ENCODE measurements at regions not wholly inside any gene's neighbourhood (a gene's known extent, or its start where the extent isn't known, plus 50 kb on each side); places are given as distances from the start of the nearest gene placed in this dataset.
A peak's percentile ranks its signal among the peaks of the same experiment; 100 is the strongest.

DNA sequence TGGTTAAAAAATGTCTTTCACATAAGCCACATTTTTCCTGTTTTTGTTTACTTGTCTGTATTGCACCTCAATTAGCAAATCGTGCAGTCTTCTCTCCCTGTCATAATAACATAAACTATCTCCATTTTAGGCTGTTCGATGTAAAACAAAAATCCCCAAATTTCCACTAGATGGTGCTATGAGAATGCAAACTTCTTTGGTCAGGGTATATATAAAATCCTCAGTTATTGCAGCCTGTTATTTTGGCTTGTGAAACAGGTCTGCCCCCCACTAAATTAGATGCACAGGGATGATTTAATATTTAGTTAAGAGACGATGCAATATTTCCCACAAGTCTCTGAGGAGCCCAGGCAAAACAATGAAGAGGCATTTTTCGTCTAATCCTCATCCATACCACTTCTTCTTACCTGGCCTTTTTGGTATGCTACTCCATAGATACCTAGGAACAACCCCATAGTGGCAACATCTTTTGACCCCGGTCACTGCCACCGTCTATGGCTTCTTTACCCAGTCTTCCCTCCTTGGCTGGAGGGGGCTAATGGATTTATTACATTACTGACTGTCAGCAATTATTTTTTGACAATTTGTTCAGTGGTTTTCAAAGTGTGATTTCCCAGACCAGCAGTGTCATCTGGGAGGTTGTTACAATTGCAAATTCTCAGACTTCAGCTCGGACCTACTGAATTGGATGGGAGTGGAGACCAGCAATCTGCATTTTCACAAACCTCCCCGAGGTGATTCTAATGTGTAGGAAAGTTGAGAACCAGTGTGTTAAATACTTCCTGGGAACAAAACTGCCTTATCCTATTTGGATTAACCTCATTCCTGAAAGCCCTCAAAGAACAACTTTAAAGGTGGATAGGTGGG is 117.4 kb upstream of the CWC22 start:
- peak; percentile 28 to 65 for DNase-seq

DNA sequence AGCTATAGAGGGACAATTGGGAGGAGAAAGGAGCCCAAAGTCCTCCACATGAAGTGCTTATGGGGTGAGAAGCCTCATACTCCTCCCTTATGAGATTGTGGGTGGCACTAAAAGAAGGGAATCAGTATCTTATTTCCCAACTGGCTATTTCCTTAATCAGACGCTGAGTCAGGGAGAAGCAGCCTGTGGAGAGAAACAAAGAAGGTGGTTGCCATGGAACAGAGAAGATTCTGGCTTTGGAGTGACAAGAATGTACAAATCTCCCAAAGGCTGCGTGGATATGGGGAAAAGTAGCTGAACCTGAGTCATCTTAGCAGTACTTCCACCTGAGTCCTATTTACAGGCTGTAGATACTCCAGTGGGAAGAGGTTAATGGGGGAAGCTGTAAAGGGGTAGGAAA is 115.8 kb upstream of the CWC22 start:
- no peak for DNase-seq

DNA sequence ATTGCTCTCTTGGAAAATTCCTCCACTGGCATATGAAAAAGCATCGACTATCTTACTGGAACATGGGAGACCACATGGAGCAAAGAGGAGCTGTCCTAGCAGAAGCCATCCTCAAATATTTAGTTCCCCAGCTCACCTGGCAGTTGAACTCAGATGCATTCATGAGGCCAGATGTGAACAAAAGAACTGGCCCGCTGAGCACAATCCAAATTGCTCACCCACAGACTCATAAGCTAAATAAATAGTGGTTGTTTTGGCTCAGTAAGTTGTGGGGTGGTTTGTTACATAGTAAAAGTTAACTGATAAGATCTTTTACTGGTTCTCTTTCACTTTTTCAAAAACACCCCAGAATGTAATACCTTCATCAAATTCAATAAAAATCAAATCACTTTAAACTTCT is 108.6 kb upstream of the CWC22 start:
- DNase-seq = no peak

DNA sequence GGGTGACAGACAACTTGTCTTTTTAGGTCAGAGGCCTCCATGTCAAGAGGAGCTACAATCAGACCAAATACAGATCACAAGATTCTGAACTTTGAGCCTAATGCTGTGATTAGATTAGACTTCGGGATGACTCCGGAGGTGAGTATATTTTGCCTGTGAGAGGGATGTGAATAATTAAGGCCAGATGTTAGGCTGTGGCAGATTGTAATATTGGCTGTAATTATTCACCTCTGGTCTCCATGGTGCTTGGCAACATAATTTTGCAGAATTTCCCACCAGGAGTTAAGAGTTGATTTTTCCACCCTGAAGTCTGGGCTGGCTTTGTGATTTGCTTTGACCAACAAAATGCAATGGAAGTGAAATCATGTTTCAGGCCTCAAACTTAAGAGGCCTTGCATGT is 108.2 kb upstream of the CWC22 start:
- no peak for DNase-seq

DNA sequence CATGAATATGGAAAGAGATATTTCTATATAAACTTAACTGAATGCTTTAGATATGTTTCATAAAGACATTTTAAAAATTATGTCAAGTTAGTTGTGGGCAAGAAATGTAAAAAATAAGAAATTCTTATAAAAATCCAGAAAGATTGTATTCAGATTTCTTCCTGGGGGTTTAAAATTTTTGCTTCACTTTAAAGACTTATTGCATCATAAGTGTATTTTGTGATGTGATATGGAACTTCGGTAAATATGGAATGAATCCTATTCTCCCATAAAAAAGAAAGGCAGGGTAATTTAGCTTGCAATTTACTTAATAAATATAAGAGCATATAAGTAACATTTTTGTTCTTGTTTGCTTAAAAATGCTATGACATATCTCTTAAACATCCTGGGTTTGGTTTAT is 104.8 kb upstream of the CWC22 start:
- DNase-seq = no peak

DNA sequence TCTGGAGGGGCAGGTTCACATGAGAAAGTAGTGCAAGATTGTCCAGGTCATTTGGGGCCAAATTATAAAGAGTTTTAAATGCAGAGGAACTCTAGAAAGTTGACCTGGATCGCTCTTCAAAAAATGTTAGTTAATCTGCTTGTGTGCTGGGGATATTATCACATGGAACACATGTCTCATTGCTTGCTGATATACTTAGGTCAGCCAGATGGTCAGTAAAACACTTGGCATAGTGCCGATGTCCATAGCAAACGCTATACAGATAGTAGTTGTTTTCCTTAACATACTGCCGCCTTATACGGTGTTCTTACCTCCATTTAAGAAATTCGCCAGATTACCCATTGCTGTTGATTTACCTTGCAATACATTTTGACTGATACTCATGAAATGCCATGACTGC is 103.4 kb upstream of the CWC22 start:
- no peak for DNase-seq

DNA sequence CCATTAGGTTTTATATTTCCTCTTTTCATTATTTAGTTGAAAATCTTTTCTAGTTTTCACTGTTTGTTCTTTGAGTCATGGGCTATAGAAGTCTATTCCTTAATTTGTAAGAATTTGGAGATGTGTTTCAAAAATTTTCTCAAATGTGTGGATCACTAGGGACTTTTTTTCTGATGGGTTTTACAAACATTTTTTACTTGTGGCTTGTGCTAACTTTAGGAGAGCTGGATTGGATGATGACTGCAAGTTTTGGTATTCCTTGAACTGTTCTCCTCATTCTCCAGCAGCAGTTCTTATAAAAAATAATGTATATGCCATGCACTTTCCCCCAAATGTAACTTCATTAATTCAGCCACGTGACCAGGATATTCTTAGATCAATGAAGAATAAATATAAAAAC is 94.7 kb upstream of the CWC22 start:
- DNase-seq = no peak

DNA sequence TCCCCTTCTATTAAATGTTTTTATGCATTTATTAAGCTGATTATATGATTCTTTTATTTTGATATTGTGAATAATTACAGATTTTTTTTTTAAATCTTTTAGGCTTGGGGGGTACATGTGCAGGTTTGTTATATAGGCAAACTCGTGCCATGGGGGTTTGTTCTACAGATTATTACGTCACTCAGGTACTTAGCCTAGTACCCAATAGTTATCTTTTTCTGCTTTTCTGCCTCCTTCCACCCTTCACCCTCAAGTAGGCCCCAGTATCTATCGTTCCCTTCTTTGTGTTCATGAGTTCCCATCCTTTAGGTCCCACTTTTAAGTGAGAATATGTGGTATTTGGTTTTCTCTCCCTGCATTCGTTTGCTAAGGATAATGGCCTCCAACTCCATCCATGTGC is 92.2 kb upstream of the CWC22 start:
- DNase-seq = no peak

DNA sequence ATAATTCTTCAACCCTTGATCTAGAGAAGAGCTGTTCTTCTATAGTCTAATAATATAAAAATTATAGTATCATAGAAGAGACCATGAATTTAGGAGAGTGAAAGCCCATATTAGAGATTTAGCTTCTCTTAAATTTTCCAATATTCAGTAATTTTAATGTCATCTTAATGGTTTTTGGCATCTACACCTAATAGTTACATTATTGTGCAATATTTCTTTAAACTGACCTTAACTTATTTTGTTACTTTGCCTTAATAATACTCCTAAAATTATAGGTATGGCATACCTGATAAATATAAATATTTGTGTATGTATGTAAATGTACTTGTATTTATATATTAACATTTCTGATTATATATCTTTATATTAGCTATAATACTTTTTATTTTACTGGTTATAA is 78.0 kb upstream of the CWC22 start:
- DNase-seq = no peak

DNA sequence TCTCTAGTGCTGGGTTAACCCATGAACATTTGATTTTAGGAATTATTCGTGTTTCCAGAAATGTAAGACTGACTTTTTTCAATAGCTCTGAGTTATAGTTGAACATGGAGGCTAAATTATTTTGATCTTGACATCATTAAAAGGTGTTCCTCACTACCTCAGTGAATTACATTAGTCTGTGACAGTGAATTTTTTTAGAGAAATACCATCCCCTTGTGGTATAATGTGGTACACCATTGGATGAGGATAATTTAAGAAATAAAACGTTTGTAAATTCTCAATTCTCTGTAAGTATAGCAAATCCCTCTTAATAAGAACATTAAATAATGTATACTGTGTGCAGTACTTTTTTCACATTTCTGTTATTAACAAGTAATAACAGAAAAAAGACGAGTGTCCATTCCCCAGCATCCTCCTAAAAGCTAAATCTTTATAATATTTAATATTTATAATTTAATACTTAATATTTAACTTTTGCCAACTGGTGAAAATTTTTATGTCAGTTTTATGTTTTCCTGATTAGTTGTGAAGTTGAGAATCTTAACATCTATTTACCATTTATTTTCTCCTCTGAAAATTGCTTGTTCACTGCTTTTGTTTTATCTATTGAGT is 70.3 kb upstream of the CWC22 start:
- DNase-seq = no peak

DNA sequence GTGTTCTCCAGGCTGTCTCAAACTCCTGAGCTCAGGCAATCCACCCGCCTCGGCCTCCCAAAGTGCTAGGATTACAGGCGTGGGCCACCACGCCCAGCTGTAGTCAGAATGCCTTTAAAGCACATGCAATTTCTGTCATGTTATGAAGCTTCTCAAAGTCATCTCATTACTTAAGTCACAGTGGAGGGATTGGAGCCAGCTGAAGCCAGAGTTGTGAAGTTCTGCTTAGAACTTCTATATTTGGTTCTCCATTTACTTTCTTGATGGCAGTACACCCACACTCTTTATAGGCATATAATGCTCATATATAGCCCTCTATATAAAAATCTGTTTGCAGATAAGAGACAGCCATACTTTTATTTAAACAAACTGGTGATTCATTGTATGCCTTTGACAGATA is 68.8 kb upstream of the CWC22 start:
- DNase-seq = no peak

DNA sequence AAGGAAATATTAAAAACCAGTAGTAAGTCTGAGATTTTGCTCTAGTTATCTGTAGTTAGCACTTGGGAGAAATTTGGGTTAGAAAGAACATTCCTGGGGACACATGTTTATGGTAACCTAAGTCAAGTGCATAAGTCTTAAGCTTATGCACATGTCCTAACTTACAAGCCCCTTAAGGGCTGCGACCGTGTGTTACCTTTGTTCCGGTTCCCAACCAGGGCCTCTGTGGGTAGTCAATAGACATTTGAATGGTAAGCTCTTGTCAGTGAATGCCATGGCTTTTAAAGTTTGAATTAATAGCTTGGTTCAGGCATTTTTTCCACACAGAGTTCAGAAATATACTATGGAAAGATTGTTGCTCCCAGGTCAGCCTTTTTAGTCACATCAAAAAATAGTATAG is 64.7 kb upstream of the CWC22 start:
- no peak for DNase-seq

DNA sequence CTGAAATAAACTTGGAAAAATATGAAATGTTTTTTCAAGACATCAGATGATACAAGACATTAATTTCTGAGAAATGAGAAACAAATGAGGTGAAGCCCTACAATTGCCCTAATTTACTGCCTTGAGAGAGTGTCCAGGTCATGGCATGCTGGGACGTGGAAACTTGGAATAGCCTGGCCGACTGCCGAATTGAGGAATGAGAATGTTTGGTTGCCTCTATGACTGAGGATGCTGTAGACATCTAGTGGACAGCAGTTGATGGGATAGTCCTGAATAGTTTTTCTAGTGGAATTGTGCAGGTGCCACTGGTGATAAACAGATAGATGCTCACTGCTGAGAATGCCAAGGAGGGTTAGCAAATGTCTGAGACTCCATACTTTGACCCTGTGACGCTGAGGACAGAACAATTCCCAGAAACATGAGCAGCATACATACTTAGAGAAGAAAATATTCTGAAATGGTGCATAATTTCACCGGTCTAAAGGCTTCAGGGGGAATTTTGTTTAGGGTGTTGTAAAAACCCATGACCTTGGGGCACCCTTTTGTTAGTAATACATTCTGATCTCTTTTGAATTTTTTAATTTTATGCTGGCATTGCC is 56.5 kb upstream of the CWC22 start:
- DNase-seq = no peak

DNA sequence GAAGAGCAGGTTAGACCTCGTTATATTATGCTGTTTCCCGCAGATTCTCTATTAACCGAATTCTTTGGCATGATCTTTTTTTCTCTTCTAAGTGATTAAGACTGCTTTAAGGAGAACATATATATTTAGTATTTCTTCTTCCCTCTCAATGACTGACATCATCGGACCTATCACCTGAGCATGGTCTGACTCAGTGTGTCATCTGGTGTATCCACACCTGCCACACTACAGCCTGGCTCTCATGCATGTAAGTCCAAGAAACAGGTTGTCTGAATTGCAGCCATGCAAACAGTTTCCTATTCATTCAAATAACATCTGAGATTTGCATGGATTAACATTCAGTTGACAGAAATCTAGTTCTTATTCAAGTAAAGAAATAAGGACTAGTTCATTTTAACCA is 55.1 kb upstream of the CWC22 start:
- no peak for DNase-seq

DNA sequence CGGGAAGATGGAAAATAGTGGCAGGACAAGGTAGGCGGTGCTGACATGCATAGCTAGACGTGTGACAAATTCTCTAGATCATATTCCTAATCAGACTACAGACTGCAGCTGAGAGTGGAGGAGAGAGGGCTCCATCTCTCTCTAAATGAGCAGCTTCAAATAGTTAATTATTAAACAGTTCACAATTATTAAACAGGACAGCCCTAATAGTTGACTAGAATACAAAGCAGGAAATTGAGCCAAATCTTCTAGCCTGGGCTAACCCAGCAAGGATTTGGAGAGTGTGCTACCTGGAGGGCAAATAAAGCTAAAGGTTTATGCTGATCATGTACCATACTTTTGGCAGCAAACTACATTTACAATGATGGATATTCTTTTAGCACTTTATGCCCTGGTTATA is 54.4 kb upstream of the CWC22 start:
- no peak for DNase-seq

DNA sequence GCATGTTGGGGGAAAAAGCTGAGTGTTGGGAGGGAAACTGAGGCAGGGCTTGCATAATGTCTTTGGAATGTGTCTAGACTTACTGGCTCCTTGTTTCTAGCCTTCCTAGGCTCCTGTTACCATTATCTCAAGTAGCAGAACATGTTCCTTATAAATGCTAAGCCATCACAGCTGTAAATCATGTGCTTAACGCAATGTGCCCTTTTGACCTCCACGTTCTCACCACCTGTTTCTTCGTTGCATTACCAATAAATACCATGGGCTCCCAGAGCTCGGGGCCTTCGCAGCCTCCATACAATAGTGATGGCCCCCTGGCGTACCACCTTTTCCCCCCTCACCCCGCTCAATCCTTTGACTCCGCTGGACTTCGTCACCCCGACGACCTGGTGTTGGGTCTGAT is 54.0 kb upstream of the CWC22 start:
- no peak for DNase-seq

DNA sequence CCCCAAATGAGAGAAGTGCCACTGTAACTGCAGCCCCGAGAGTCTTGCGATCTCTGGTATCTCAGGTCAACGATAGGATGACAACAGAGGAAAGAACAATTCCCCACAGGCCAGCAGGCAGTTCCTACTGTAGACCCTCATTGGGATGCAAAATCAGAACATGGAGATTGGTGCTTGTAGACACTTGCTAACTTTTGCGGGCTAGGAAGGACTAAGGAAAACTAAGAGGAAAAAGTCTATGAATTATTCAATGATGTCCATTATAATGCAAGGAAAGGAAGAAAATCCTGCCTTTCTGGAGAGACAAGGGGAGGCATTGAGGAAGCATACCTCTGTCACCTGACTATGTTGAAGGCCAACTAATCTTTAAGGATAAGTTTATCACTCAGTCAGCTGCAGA is 51.9 kb upstream of the CWC22 start:
- no peak for DNase-seq

DNA sequence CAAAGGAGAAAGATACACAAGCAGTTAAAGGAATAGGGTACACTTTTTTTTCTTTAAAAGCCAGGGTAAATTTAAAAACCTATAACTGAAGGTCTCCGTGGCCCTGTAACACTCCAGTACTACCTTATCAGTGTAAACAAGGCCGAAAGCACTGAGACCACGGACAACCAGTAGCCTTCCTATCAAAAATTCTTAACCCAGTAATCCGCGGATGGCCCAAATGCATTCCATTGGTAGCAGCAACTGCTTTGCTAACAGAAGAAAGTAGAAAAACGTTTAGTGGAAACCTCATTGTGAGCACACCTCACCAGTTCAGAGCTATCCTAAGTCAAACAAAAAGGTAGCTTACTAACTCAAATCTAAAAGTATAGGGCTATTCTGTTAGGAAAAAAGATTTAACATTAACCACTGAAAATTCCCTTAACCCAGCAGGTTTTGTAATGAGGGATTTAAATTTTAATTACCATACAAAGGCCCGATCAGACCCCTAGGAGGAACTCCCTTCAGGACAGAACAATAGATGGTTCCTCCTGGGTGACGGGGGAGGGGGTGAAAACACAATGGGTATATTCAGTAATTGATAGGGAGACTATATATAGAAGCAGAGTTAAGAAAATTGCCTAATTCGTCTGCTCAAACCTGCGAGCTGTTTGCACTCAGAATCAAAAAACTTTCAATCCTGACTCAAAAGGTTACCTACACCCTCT is 50.8 kb upstream of the CWC22 start:
- DNase-seq = no peak

Data from NCI-H1930 (cell line).